Keratinocyte (primary cell): ENCODE measurements at regions not wholly inside any gene's neighbourhood (a gene's known extent, or its start where the extent isn't known, plus 50 kb on each side); places are given as distances from the start of the nearest gene placed in this dataset.

ENCODE experiments used
- EZH2 ChIP-seq: IDR thresholded peaks from one replicate; pipeline ENCODE4 v1.6.1; 2012; ENCODE audit warnings: inconsistent platforms, mild to moderate bottlenecking, low read length, moderate library complexity
- TF ChIP-seq, protein P1 (sequence below), 3 experiments: IDR thresholded peaks in 1 of 3; conservative IDR thresholded peaks in 1 of 3; optimal IDR thresholded peaks in 1 of 3; 2 replicates in 2 of 3; 3 replicates in 1 of 3; pipeline versions ENCODE3 to v1.5.1; 2011; ENCODE audit warnings: low read length in 3 of 3, mild to moderate bottlenecking in 3 of 3, moderate library complexity in 2 of 3, control low read depth in 1 of 3, inconsistent platforms in 1 of 3; ENCODE audit not compliant: insufficient read depth in 2 of 3; ENCODE audit errors: extremely low read depth in 1 of 3

DNA sequence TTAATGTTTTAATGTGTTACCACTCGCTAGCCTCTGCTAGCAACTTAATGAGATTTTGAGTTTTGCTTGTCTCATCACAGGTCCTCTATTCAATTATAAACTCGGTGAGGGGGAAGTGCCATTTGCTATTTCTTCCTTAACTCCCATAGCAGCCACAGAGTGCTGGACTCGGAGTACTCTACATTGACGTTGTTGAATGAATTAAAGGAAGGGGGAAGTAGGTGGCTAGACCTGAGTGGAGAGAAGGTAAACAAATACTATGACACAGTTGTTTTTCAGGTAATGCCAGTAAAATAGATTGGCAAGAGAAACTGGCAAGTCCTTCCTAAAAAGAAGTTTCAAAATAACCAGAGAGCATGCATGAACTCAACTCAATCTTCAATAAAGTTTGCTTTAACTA lies 339.3 kb downstream of the HRH4 start:
- TF ChIP-seq, protein P1, sequence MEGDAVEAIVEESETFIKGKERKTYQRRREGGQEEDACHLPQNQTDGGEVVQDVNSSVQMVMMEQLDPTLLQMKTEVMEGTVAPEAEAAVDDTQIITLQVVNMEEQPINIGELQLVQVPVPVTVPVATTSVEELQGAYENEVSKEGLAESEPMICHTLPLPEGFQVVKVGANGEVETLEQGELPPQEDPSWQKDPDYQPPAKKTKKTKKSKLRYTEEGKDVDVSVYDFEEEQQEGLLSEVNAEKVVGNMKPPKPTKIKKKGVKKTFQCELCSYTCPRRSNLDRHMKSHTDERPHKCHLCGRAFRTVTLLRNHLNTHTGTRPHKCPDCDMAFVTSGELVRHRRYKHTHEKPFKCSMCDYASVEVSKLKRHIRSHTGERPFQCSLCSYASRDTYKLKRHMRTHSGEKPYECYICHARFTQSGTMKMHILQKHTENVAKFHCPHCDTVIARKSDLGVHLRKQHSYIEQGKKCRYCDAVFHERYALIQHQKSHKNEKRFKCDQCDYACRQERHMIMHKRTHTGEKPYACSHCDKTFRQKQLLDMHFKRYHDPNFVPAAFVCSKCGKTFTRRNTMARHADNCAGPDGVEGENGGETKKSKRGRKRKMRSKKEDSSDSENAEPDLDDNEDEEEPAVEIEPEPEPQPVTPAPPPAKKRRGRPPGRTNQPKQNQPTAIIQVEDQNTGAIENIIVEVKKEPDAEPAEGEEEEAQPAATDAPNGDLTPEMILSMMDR (optimal IDR thresholded peaks at IDR 0.05 in 1 of 3, IDR thresholded peaks at IDR 0.05 in 1 of 3, conservative IDR thresholded peaks at IDR 0.05 in 1 of 3; ENCODE audit: extremely low read depth in 1 of 3, insufficient read depth in 2 of 3, low read length in 3 of 3) = no peak
- no peak for TF ChIP-seq EZH2
